ENCODE measurements at regions not wholly inside any gene's neighbourhood (a gene's known extent, or its start where the extent isn't known, plus 50 kb on each side); places are given as distances from the start of the nearest gene placed in this dataset.

DNA sequence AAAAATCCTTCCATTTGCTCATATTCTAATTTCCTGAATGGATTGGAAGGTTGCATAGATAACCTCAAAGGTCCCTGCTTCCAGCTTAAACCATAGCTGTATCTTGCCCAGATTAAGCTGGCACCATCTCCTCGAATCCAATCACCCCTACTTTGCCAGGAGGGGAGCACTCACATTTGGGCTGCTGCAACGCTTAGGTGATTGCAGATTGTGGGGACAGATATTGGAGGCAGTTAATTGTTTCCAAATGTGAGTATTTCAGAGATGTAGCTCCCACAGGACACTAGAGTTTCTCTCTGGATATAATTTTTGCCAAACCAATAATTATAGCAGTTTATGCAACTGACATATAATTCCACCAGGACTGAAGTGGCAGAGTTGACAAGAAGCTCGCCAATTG is 53.5 kb upstream of the ACSL1 start:
- no peak for DNase-seq (ENCODE audit: low read depth, low spot score)
- H3K27ac ChIP-seq: no peak overlapping the region

- H3K27ac ChIP-seq: no peak overlapping the region
- DNase-seq (ENCODE audit: low read depth, low spot score): no peak
These were observed 56.5 kb upstream of the ACSL1 start for GRCh38 chr4:184882276-184882675.

DNA sequence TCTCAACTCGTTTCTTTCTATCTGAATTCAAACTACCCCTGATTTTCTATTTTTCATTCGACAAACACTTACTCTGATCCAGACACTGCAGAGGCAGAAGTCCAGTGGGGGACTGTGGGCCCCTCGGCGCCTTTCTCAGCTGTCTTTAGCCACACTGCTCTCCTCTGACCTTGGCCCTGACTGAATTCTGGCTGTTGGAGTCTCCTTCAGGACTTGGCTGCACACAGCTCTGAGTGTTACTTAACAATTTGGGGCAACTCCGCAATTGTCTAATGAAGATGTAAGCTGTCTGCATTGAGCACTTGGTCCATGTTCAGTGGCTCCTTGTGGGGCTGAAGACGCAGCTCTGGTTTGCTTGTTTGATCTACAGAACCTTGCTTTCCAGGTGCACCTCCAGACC is 57.3 kb upstream of the ACSL1 start:
- no peak overlapping the region for H3K27ac ChIP-seq
- no peak for DNase-seq (ENCODE audit: low read depth, low spot score)

- no peak for DNase-seq (ENCODE audit: low read depth, low spot score)
- H3K27ac ChIP-seq: no peak overlapping the region
These were observed 59.1 kb upstream of the ACSL1 start for GRCh38 chr4:184884883-184885282.

GRCh38 chr4:184885602-184886001 is 59.8 kb upstream of the ACSL1 start:
- DNase-seq (ENCODE audit: low read depth, low spot score): no peak
- no peak overlapping the region for H3K27ac ChIP-seq

DNA sequence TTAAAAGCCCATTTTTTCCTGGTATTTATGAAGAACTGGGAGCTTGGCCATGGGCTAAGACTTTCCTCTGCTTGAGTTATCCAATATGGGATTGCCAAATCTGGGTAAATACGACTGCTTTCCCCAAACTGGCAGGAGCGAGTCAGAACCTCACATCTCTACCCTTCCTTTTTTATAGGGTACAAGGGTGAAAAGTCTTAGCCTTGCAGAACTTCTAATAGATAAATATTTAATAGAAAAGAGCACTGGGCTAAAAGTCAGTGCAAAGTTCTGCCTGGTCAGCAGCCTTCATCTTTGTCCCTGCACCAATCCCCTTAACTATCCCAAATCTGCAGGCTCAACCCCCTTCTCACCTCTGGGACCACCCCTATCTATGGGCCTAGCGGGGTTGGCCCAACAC is 61.6 kb upstream of the ACSL1 start:
- no peak for DNase-seq (ENCODE audit: low read depth, low spot score)
- H3K27ac ChIP-seq: no peak overlapping the region

- DNase-seq (ENCODE audit: low read depth, low spot score): no peak
These were observed 62.2 kb upstream of the ACSL1 start for GRCh38 chr4:184887947-184888346.

GRCh38 chr4:184889666-184890335 is 64.0 kb upstream of the ACSL1 start:
- DNase-seq (ENCODE audit: low read depth, low spot score): no peak
- no peak overlapping the region for H3K27ac ChIP-seq

More at GRCh38 chr4:184887947-184888346, 62.2 kb upstream of the ACSL1 start:
- H3K27ac ChIP-seq: no peak overlapping the region

DNA sequence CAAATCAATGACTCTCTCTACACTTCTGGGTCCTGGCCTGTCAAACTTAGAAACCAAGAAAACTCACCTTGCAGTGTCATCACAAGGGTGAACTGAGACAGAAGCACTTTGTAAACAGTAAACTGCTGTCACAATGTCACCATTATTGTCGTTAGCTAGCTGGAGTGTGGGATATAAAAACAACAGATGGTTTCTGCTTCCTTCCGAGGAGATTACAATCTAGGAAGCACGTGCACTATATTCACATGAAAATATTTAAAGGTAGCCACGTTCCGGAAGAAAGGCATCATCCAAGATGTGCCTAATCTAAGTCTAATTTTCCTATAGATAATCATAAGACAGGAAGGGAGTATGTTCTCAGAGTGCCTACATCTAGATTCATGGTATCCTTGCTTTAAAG is 64.7 kb upstream of the ACSL1 start:
- no peak for DNase-seq (ENCODE audit: low read depth, low spot score)
- H3K27ac ChIP-seq: no peak overlapping the region

- no peak for DNase-seq (ENCODE audit: low read depth, low spot score)
- H3K27ac ChIP-seq: no peak overlapping the region
These were observed 66.1 kb upstream of the ACSL1 start for GRCh38 chr4:184891816-184892397.

- H3K27ac ChIP-seq: no peak overlapping the region
- no peak for DNase-seq (ENCODE audit: low read depth, low spot score)
These were observed 67.2 kb upstream of the ACSL1 start for GRCh38 chr4:184892999-184893398.

GRCh38 chr4:184893801-184894571 is 68.2 kb upstream of the ACSL1 start:
- H3K27ac ChIP-seq: no peak overlapping the region
- DNase-seq (ENCODE audit: low read depth, low spot score): no peak

DNA sequence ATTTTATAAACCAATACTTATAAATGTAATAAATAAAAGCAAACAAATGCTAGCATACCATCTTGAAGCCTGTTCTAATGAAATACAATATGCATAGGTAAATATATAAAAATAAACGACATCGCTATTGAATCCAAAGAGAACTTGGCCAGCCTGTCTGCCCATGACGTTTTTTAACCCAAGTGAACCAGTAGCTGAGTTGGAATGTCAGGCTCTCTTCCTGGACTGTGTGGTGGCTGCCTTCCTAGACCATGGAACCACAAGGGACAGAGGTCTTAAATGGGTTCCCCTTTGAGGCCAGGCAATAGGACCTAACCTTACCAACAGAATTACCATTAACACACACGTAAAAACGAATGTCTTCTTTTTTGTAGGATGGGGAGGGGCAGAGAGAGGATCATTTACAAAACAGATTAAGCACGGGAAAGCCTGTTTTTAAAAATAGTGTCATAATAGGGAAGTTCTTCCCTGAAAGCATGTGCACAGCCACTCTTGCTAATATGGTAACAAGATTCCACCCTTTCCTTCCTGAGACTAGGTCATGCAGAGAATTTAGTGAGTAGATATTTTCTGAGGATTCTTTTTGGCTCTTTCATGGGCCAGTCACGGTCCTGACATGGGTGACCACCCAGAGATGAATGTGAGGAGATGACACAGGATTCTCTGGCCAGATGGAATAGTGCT is 69.4 kb upstream of the ACSL1 start:
- H3K27ac ChIP-seq: no peak overlapping the region
- no peak for DNase-seq (ENCODE audit: low read depth, low spot score)

DNA sequence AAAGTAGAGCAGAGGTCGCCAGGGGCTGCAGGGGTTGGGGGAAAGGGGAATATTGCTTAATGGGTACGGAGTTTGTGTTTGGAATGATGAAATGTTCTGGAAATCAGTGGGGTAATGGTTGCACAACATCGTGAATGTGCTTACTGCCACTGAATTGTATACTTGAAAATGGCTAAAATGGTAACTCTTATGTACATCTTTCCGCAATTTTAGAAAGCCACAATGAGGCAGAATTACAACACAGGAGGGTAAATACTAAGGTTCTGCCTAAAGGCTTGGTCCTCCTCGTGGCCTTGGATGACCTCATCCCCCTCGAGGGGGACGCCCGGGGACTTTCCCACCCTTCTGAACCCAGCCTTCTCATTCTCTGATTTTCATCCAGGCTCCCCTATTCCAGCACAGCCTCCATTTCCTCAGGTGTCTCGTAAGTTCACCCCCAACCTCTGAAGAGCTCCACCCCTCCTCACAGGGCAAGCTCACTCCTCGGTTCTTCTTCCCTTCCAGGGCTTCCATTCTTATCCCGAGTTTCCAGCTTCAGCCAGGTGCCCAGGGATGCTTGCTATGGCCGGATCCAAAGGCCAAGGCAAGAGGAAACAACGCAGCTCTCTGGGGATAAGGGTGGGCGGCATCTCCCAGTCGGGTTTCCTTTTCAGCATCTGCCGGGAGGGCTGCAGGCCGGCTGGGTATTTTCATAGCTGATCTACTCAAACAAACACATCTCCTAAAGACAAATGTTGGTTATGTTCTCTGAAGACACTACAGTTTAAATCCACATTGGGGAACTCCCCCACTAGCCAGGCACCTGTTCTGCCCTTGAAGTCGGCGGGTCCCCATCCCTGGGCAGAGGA is 71.3 kb upstream of the ACSL1 start:
- no peak for DNase-seq (ENCODE audit: low read depth, low spot score)
- no peak overlapping the region for H3K27ac ChIP-seq

DNA sequence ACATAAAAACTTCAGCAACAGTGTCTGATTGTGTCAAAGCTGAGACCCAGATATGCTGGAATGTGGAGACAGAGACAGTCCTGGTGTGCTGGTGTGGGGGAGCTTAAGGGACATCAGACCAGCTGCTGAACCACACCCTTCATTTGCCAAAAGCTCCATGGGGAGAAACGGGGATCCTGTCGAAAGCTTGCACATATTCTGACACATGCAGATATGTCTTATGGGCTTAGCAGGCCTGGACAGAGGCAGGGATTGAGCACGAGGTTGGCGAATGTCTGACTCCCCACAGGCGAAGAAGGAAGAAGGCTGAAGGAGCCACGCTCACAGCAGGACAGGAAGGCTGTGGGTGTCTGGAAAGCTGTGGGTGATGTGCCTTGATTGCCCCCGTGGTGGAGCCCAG is 72.1 kb upstream of the ACSL1 start:
- no peak for DNase-seq (ENCODE audit: low read depth, low spot score)
- H3K27ac ChIP-seq: no peak overlapping the region

DNA sequence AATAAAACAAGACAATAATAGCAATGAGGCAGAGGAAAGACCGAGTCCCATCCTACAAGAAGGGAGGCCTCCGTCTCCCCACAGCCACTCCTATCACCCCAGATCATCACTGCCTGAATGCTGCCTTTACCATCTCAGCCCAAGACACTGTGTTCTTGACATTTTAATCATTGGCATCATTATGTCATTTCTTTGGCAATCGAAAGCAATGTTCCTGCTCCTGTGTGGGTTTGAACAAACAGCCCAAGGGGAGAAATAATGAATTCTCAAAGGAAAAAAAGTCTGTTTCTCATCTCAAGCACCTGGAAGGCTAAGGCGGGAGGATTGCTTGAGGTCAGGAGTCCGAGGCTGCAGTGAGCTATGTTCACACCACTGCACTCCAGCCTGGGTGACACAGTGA is 73.0 kb upstream of the ACSL1 start:
- peak overlapping the region; percentile 19 for H3K27ac ChIP-seq
- DNase-seq (ENCODE audit: low read depth, low spot score): no peak

GRCh38 chr4:184899261-184900134 is 73.7 kb upstream of the ACSL1 start:
- peak overlapping the region; percentile 19 for H3K27ac ChIP-seq
- DNase-seq (ENCODE audit: low read depth, low spot score): peak; percentile 44

DNA sequence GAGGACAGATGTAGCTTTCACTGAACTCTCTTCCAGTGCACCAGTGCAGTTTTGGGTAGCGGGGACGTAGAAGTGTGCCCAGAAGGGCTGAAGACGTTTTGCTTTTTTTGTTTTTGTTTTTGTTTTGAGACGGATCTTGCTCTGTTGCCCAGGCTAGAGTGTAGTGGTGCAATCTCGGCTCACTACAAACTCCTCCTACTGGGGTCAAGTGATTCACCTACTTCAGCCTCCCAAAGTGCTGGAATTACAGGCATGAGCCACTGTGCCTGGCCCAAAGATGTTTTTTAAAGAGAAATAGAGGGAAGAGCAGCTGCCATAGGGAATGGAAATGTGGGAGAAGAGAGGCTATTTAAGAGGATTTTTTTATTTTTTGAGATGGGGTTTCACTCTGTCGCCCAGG is 74.4 kb upstream of the ACSL1 start:
- DNase-seq (ENCODE audit: low read depth, low spot score): no peak
- H3K27ac ChIP-seq: no peak overlapping the region

DNA sequence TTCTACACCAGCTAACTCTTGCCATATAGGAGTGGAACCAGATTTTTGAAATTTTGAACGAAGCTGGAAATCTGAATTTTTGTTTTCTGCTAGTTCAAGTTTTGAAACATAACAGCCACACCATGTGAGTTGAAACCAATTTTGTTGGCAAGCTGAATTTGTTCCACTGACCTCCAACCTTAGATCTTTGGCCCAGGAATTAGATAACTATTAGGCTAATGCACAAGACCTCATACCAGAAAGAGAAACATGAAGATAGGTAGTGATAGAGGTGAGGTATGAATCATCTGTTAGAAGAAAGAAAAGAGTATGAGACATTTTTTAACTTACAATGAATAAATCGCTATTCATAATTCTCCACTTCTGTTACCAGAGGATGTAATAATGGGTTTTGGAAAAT is 76.8 kb upstream of the ACSL1 start:
- H3K27ac ChIP-seq: no peak overlapping the region
- DNase-seq (ENCODE audit: low read depth, low spot score): no peak
